ENCODE measurements at regions not wholly inside any gene's neighbourhood (a gene's known extent, or its start where the extent isn't known, plus 50 kb on each side); places are given as distances from the start of the nearest gene placed in this dataset.

DNA sequence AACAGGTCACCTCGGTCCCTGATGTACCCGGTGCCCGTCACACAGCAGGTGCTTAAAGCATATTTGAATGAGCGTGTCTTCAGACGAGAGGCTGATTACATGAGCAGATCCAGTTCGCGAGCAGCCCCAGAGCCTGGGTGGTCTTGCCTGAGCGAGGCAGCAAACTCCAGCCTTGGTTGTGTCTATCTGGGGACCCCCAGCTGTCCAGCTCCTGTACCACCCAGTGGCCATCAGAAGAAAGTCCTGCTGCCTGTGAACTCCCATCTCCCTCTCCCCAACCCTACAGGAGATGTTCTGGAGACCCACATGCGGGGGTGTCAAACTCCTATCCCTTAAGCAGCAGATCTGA, 174.2 kb downstream of the PHETA1 start:
- DNase-seq (ENCODE audit: low spot score, unreplicated experiment), result no peak
- H3K9me3 Mint-ChIP-seq (ENCODE audit: low read depth), result peaks cover under 1% of the 10 kb centered on the region

GRCh38 chr12:111193977-111194702, 174.8 kb downstream of the PHETA1 start:
- Mint-ChIP-seq H3K27ac (no peak overlapping the region), H3K36me3 (ENCODE audit: insufficient read depth) (peaks cover 12% of the 10 kb centered on the region), H3K27me3 (no peaks in the 10 kb centered on the region), H3K9me3 (ENCODE audit: low read depth) (peaks cover 3% of the 10 kb centered on the region), H3K4me1 (ENCODE audit: low read depth) (peaks cover 6% of the 10 kb centered on the region), H3K4me3 (ENCODE audit: low read depth) (no peak overlapping the region)
- DNase-seq (ENCODE audit: low spot score, unreplicated experiment), result no peak
- TF ChIP-seq CTCF (IDR thresholded peaks at IDR 0.05; ENCODE audit: unreplicated experiment), result no peak

More for the DNA sequence above, 174.2 kb downstream of the PHETA1 start:
- no peak overlapping the region for H3K4me3 Mint-ChIP-seq (ENCODE audit: low read depth)
- H3K36me3 Mint-ChIP-seq (ENCODE audit: insufficient read depth), result peaks cover 7% of the 10 kb centered on the region
- TF ChIP-seq CTCF (IDR thresholded peaks at IDR 0.05; ENCODE audit: unreplicated experiment), result no peak
- peaks cover 6% of the 10 kb centered on the region for H3K4me1 Mint-ChIP-seq (ENCODE audit: low read depth)
- H3K27me3 Mint-ChIP-seq, result no peaks in the 10 kb centered on the region
- H3K27ac Mint-ChIP-seq, result no peak overlapping the region

DNA sequence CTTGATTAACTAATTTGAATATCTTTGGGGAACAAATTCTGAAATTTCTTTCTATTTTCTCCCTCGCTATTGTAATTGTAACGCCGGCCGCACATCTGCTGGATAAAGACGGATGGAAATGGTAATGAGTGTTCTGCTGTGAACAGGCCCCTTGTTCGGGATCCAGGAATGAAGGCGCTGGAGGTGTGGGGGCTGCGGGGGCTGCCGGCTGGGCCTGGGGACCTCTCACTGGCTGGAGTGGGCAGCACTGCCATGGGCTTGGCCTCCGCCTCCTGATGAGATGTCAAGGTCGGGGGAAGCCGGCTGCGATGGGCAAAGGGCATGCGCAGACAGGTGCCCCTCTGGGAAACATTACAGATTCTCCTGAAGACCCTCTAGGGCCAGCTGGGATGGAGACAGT, 175.4 kb downstream of the PHETA1 start:
- no peak for DNase-seq (ENCODE audit: low spot score, unreplicated experiment)

GRCh38 chr12:111193067-111193466, 175.8 kb downstream of the PHETA1 start:
- Mint-ChIP-seq H3K27me3 (no peaks in the 10 kb centered on the region), H3K4me3 (ENCODE audit: low read depth) (no peak overlapping the region), H3K36me3 (ENCODE audit: insufficient read depth) (peaks cover 18% of the 10 kb centered on the region), H3K9me3 (ENCODE audit: low read depth) (peaks cover 3% of the 10 kb centered on the region), H3K27ac (no peak overlapping the region), H3K4me1 (ENCODE audit: low read depth) (peaks cover 6% of the 10 kb centered on the region)
- no peak for TF ChIP-seq CTCF (IDR thresholded peaks at IDR 0.05; ENCODE audit: unreplicated experiment)
- DNase-seq (ENCODE audit: low spot score, unreplicated experiment), result no peak

More for the DNA sequence above, 175.4 kb downstream of the PHETA1 start:
- Mint-ChIP-seq H3K4me3 (ENCODE audit: low read depth) (no peak overlapping the region), H3K36me3 (ENCODE audit: insufficient read depth) (peaks cover 15% of the 10 kb centered on the region), H3K9me3 (ENCODE audit: low read depth) (peaks cover 3% of the 10 kb centered on the region), H3K27ac (peak overlapping the region; percentile 77), H3K27me3 (no peaks in the 10 kb centered on the region), H3K4me1 (ENCODE audit: low read depth) (peaks cover 6% of the 10 kb centered on the region)
- no peak for TF ChIP-seq CTCF (IDR thresholded peaks at IDR 0.05; ENCODE audit: unreplicated experiment)

DNA sequence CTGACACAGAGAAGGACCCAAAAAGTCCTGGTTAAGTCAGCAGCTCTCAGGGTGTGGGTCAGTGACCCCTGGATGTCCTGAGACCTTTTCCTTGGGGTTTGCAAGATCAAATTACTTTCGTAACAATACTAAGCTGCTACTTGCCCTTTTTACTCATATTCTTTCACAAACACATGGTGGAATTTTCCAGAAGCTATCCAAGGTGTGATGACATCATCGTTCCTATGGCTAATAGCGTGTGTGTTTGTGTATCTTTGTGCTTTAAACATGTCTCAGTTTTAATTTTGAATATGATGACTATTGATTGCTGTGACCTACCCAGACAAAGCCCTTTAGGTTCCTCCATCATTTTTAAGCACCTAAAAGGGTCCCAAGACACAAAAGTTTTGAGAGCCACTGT, 176.2 kb downstream of the PHETA1 start:
- Mint-ChIP-seq H3K4me1 (ENCODE audit: low read depth) (peaks cover 6% of the 10 kb centered on the region), H3K27ac (no peak overlapping the region), H3K27me3 (no peaks in the 10 kb centered on the region), H3K36me3 (ENCODE audit: insufficient read depth) (peaks cover 20% of the 10 kb centered on the region), H3K9me3 (ENCODE audit: low read depth) (peaks cover 3% of the 10 kb centered on the region), H3K4me3 (ENCODE audit: low read depth) (no peak overlapping the region)
- DNase-seq (ENCODE audit: low spot score, unreplicated experiment), result no peak
- no peak for TF ChIP-seq CTCF (IDR thresholded peaks at IDR 0.05; ENCODE audit: unreplicated experiment)

All from progenitor cell of endocrine pancreas (in vitro differentiated cells).